ENCODE measurements at regions not wholly inside any gene's neighbourhood (a gene's known extent, or its start where the extent isn't known, plus 50 kb on each side); places are given as distances from the start of the nearest gene placed in this dataset.

- intact Hi-C loops (cut with DNase I, micrococcal nuclease): no loop called here
- H3K36me3 ChIP-seq (ENCODE audit: low read depth): no peaks in the 10 kb centered on the region
- H3K4me1 ChIP-seq (ENCODE audit: low read depth): no peaks in the 10 kb centered on the region
- DNase-seq (no peak), ATAC-seq (no peak)
- H3K4me3 ChIP-seq: no peak overlapping the region
- no peak for TF ChIP-seq CTCF (IDR thresholded peaks at IDR 0.05)
- no peaks in the 10 kb centered on the region for H3K9me3 ChIP-seq
These were observed 68.9 kb upstream of the CTNNBL1 start for GRCh38 chr20:37624963-37625362.

GRCh38 chr20:37622728-37623127 lies 71.1 kb upstream of the CTNNBL1 start:
- no peak overlapping the region for H3K4me3 ChIP-seq
- ATAC-seq: no peak
- H3K36me3 ChIP-seq (ENCODE audit: low read depth): no peaks in the 10 kb centered on the region
- TF ChIP-seq CTCF (IDR thresholded peaks at IDR 0.05): no peak
- DNase-seq: no peak
- H3K4me1 ChIP-seq (ENCODE audit: low read depth): no peaks in the 10 kb centered on the region
- intact Hi-C loops (cut with DNase I, micrococcal nuclease): no loop called here
- no peaks in the 10 kb centered on the region for H3K9me3 ChIP-seq

DNA sequence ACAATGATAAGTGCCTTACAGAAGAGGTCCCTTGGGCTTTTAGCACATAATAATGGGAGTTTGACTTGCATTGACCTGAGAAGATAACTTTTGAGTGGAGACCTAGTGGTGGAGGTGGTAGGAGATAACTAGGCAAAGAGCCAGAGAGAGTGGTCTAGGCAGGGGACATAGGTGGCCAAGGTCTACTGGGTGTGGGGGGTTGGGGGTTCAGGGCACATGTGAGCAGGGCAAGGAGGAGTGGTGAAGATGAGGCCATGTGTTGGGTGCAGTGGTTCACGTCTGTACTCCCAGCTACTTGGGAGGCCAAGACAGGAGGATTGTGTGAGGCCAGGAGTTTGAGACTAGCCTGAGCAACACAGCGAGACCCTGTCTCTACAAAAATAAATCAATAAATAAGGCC lies 74.3 kb upstream of the CTNNBL1 start:
- DNase-seq (no peak), ATAC-seq (no peak)
- no peak for TF ChIP-seq CTCF (IDR thresholded peaks at IDR 0.05)
- Histone ChIP-seq H3K4me1 (ENCODE audit: low read depth) (no peaks in the 10 kb centered on the region), H3K9me3 (no peaks in the 10 kb centered on the region), H3K4me3 (no peak overlapping the region), H3K36me3 (ENCODE audit: low read depth) (no peaks in the 10 kb centered on the region)
- intact Hi-C loops (cut with DNase I, micrococcal nuclease): no loop called here

DNA sequence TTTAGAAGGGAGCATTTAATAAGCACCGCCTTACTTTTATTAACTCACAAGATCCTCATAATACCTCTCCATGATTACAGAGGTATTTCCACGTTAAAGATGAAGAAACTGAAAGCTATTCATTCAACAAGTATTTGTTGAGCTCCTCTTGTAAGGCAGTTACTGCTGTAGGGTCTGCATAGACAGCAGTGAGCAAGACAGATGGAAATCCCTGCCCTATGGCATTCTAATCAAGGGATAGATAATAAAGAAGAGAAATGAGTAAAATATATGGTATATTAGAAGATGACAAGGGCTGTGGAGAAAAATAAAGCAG lies 77.8 kb upstream of the CTNNBL1 start:
- intact Hi-C loops (cut with DNase I, micrococcal nuclease): no loop called here
- Histone ChIP-seq H3K4me3 (no peak overlapping the region), H3K36me3 (ENCODE audit: low read depth) (no peaks in the 10 kb centered on the region), H3K4me1 (ENCODE audit: low read depth) (no peaks in the 10 kb centered on the region), H3K9me3 (no peaks in the 10 kb centered on the region)
- TF ChIP-seq CTCF (IDR thresholded peaks at IDR 0.05): no peak
- no peak for ATAC-seq
- no peak for DNase-seq

GRCh38 chr20:37615340-37616109 lies 78.3 kb upstream of the CTNNBL1 start:
- DNase-seq: peak in 2 of 3 donors; percentile 45 to 71

More at GRCh38 chr20:37615340-37616109, 78.3 kb upstream of the CTNNBL1 start:
- Histone ChIP-seq H3K9me3 (no peaks in the 10 kb centered on the region), H3K4me3 (no peak overlapping the region), H3K36me3 (ENCODE audit: low read depth) (no peaks in the 10 kb centered on the region), H3K4me1 (ENCODE audit: low read depth) (no peaks in the 10 kb centered on the region)
- TF ChIP-seq CTCF (IDR thresholded peaks at IDR 0.05): peak; percentile 62
- intact Hi-C loops (cut with DNase I, micrococcal nuclease): no loop called here
- ATAC-seq: no peak

All from mucosa of descending colon (tissue), 3 donors.